Endodermal cell (in vitro differentiated cells): ENCODE measurements at regions not wholly inside any gene's neighbourhood (a gene's known extent, or its start where the extent isn't known, plus 50 kb on each side); places are given as distances from the start of the nearest gene placed in this dataset.

Experiments
- DNase-seq: peaks from one replicate; pipeline ENCODE4 v3.0.0-alpha.2; 2017
- H3K27ac ChIP-seq: 2 replicates; pipeline ENCODE4 v1.5.1; 2013; ENCODE audit warnings: mild to moderate bottlenecking, low read depth, low read length, moderate library complexity
- H3K27me3 ChIP-seq: 2 replicates; pipeline ENCODE4 v1.6.1; 2013; ENCODE audit warnings: mild to moderate bottlenecking, low read length, moderate library complexity; ENCODE audit not compliant: insufficient read depth, control insufficient read depth, poor library complexity, severe bottlenecking
- H3K36me3 ChIP-seq: 2 replicates; pipeline ENCODE4 v1.7.0; 2013; ENCODE audit warnings: mild to moderate bottlenecking, low read length, moderate library complexity; ENCODE audit not compliant: control insufficient read depth, insufficient read depth
- H3K4me1 ChIP-seq: one replicate; pipeline ENCODE4 v1.7.0; 2013; ENCODE audit warnings: low read length; ENCODE audit not compliant: control insufficient read depth, insufficient read depth
- H3K4me3 ChIP-seq: 2 replicates; pipeline ENCODE4 v1.5.1; 2013; ENCODE audit warnings: mild to moderate bottlenecking, low read length, moderate library complexity
- H3K9ac ChIP-seq: 2 replicates; pipeline ENCODE4 v1.6.1; 2013; ENCODE audit warnings: mild to moderate bottlenecking, low read length, moderate library complexity; ENCODE audit not compliant: poor library complexity, severe bottlenecking; ENCODE audit errors: extremely low read depth
- H3K9me3 ChIP-seq: 2 replicates; pipeline ENCODE4 v1.6.1; 2013; ENCODE audit warnings: mild to moderate bottlenecking, low read length, moderate library complexity; ENCODE audit not compliant: control insufficient read depth
- H3K27ac Mint-ChIP-seq: 2 replicates; pipeline ENCODE4 v1.8.0; 2020; ENCODE audit warnings: mixed read lengths
- H3K27me3 Mint-ChIP-seq: 2 replicates; pipeline ENCODE4 v1.8.0; 2021; ENCODE audit warnings: mild to moderate bottlenecking, mixed read lengths; ENCODE audit not compliant: insufficient read depth
- H3K36me3 Mint-ChIP-seq: 2 replicates; pipeline ENCODE4 v1.8.0; 2020; ENCODE audit warnings: low read depth, mixed read lengths
- H3K4me1 Mint-ChIP-seq: 2 replicates; pipeline ENCODE4 v1.8.0; 2020; ENCODE audit warnings: mixed read lengths
- H3K4me3 Mint-ChIP-seq: 2 replicates; pipeline ENCODE4 v1.8.0; 2020; ENCODE audit warnings: mild to moderate bottlenecking, moderate library complexity, mixed read lengths
- H3K9me3 Mint-ChIP-seq: 2 replicates; pipeline ENCODE4 v1.8.0; 2020; ENCODE audit warnings: mild to moderate bottlenecking, mixed read lengths
- CTCF ChIP-seq: fragments of 200-600 bp; sonication (generic); conservative IDR thresholded peaks from 2 replicates; pipeline ENCODE4 v1.5.0; 2021; ENCODE audit warnings: antibody characterized with exemption, mild to moderate bottlenecking
- WGBS, 2 experiments: methylation state at CpG; one replicate each; pipeline versions ENCODE4 v1.1.5 to v1.1.7; 2013; ENCODE audit warnings: missing lambda C conversion rate in 2 of 2, mixed read lengths in 1 of 2; ENCODE audit not compliant: insufficient coverage in 1 of 2, insufficient read length in 1 of 2; 5-methylcytosine and 5-hydroxymethylcytosine counted together

GRCh38 chr2:150860301-150860700 is 372.8 kb upstream of the RND3 start:
- H3K9ac ChIP-seq: no peak overlapping the region
- 70 to 87% methylated on average over 2 to 3 of the region's 3 CpGs for WGBS, 2 experiments
- H3K27ac Mint-ChIP-seq: no peak overlapping the region
- no peak overlapping the region for H3K4me3 ChIP-seq
- no peak overlapping the region for H3K4me3 Mint-ChIP-seq
- peak overlapping the region; percentile 8 for H3K27ac ChIP-seq
- H3K36me3 Mint-ChIP-seq: no peaks in the 10 kb centered on the region
- TF ChIP-seq CTCF: no peak
- peaks cover 11% of the 10 kb centered on the region for H3K9me3 Mint-ChIP-seq
- peak; percentile 32 for DNase-seq
- H3K27me3 ChIP-seq: no peaks in the 10 kb centered on the region
- H3K4me1 ChIP-seq: no peaks in the 10 kb centered on the region
- H3K36me3 ChIP-seq: no peaks in the 10 kb centered on the region
- H3K27me3 Mint-ChIP-seq: no peaks in the 10 kb centered on the region
- H3K9me3 ChIP-seq: peaks cover 20% of the 10 kb centered on the region
- peaks cover 6% of the 10 kb centered on the region for H3K4me1 Mint-ChIP-seq

GRCh38 chr2:150859877-150860276 is 372.4 kb upstream of the RND3 start:
- Histone ChIP-seq H3K9me3 (peaks cover 20% of the 10 kb centered on the region), H3K4me1 (no peaks in the 10 kb centered on the region), H3K36me3 (no peaks in the 10 kb centered on the region), H3K27me3 (no peaks in the 10 kb centered on the region), H3K9ac (no peak overlapping the region), H3K27ac (peak overlapping the region; percentile 8), H3K4me3 (no peak overlapping the region)
- DNase-seq: peak; percentile 43
- TF ChIP-seq CTCF: no peak
- H3K4me1 Mint-ChIP-seq: peaks cover 6% of the 10 kb centered on the region
- no peak overlapping the region for H3K4me3 Mint-ChIP-seq
- H3K27me3 Mint-ChIP-seq: no peaks in the 10 kb centered on the region
- no peaks in the 10 kb centered on the region for H3K36me3 Mint-ChIP-seq
- peaks cover 11% of the 10 kb centered on the region for H3K9me3 Mint-ChIP-seq
- H3K27ac Mint-ChIP-seq: no peak overlapping the region

GRCh38 chr2:150859162-150859561 is 371.7 kb upstream of the RND3 start:
- peaks cover 10% of the 10 kb centered on the region for H3K9me3 Mint-ChIP-seq
- peak overlapping the region; percentile 40 for H3K27ac Mint-ChIP-seq
- DNase-seq: peak; percentile 32
- H3K4me1 Mint-ChIP-seq: peaks cover 6% of the 10 kb centered on the region
- no peak for TF ChIP-seq CTCF
- no peak overlapping the region for H3K4me3 ChIP-seq
- no peaks in the 10 kb centered on the region for H3K36me3 Mint-ChIP-seq
- no peak overlapping the region for H3K4me3 Mint-ChIP-seq
- 80 to 87% methylated on average over 1 of the region's 1 CpG for WGBS, 2 experiments
- H3K27ac ChIP-seq: no peak overlapping the region
- H3K27me3 ChIP-seq: no peaks in the 10 kb centered on the region
- H3K9me3 ChIP-seq: peaks cover 21% of the 10 kb centered on the region
- H3K36me3 ChIP-seq: no peaks in the 10 kb centered on the region
- H3K9ac ChIP-seq: no peak overlapping the region
- H3K4me1 ChIP-seq: no peaks in the 10 kb centered on the region
- no peaks in the 10 kb centered on the region for H3K27me3 Mint-ChIP-seq
